Mesenchymal stem cell (in vitro differentiated cells and primary cell): ENCODE measurements at regions not wholly inside any gene's neighbourhood (a gene's known extent, or its start where the extent isn't known, plus 50 kb on each side); places are given as distances from the start of the nearest gene placed in this dataset.

Experiments
- DNase-seq: peaks from one replicate; pipeline ENCODE4 v3.0.0-alpha.2; 2013
- H2AFZ ChIP-seq: one replicate; pipeline ENCODE4 v1.6.1; 2013; ENCODE audit warnings: low read depth, mild to moderate bottlenecking, control low read depth, inconsistent platforms, low read length, moderate library complexity
- H2AK5ac ChIP-seq: 2 replicates; pipeline ENCODE4 v1.6.1; 2013; ENCODE audit warnings: low read length, moderate library complexity, mild to moderate bottlenecking, inconsistent platforms; ENCODE audit not compliant: severe bottlenecking
- H2BK120ac ChIP-seq: one replicate; pipeline ENCODE4 v1.6.1; 2013; ENCODE audit warnings: low read depth, mild to moderate bottlenecking, inconsistent platforms, low read length, moderate library complexity
- H2BK12ac ChIP-seq, 2 experiments: one replicate each; pipeline ENCODE4 v1.6.1; 2013; ENCODE audit warnings: inconsistent platforms in 2 of 2, low read length in 2 of 2, mild to moderate bottlenecking in 2 of 2, moderate library complexity in 2 of 2, control low read depth in 1 of 2
- H2BK15ac ChIP-seq: one replicate; pipeline ENCODE4 v1.6.1; 2013; ENCODE audit warnings: mild to moderate bottlenecking, low read depth, inconsistent platforms; ENCODE audit not compliant: poor library complexity, severe bottlenecking
- H2BK5ac ChIP-seq: 2 replicates; pipeline ENCODE4 v1.6.1; 2013; ENCODE audit warnings: low read depth, mild to moderate bottlenecking, low read length, control low read depth, inconsistent platforms; ENCODE audit not compliant: poor library complexity, severe bottlenecking
- H3K14ac ChIP-seq, 2 experiments: one replicate each; pipeline ENCODE4 v1.6.1; 2013; ENCODE audit warnings: inconsistent platforms in 2 of 2, low read length in 2 of 2, control low read depth in 1 of 2, mild to moderate bottlenecking in 1 of 2, moderate library complexity in 1 of 2
- H3K18ac ChIP-seq, 2 experiments: one replicate each; pipeline ENCODE4 v1.6.1; 2013; ENCODE audit warnings: inconsistent platforms in 2 of 2, low read length in 2 of 2, control low read depth in 1 of 2, low read depth in 1 of 2, mild to moderate bottlenecking in 1 of 2
- H3K23ac ChIP-seq, 2 experiments: one replicate each; pipeline ENCODE4 v1.6.1; 2013; ENCODE audit warnings: inconsistent platforms in 2 of 2, low read length in 2 of 2, mild to moderate bottlenecking in 2 of 2, moderate library complexity in 2 of 2, control low read depth in 1 of 2
- H3K27ac ChIP-seq: 2 replicates; pipeline ENCODE4 v1.5.1; 2013; ENCODE audit warnings: mild to moderate bottlenecking, moderate library complexity, low read length, control low read depth, inconsistent platforms; ENCODE audit not compliant: poor library complexity, severe bottlenecking
- H3K27me3 ChIP-seq, 2 experiments: 2 replicates each; pipeline versions ENCODE4 v1.6.1 to v1.7.0; 2013; ENCODE audit warnings: low read length in 2 of 2, mild to moderate bottlenecking in 2 of 2, moderate library complexity in 2 of 2, control low read depth in 1 of 2, inconsistent platforms in 1 of 2; ENCODE audit not compliant: control insufficient read depth in 1 of 2, insufficient read depth in 1 of 2
- H3K36me3 ChIP-seq, 2 experiments: 2 replicates each; pipeline versions ENCODE4 v1.6.1 to v1.7.0; 2013; ENCODE audit warnings: low read length in 2 of 2, control low read depth in 1 of 2, inconsistent platforms in 1 of 2, low read depth in 1 of 2, mild to moderate bottlenecking in 1 of 2; ENCODE audit not compliant: insufficient read depth in 2 of 2, control insufficient read depth in 1 of 2
- H3K4ac ChIP-seq, 2 experiments: one replicate each; pipeline ENCODE4 v1.6.1; 2013; ENCODE audit warnings: inconsistent platforms in 2 of 2, low read length in 2 of 2, mild to moderate bottlenecking in 2 of 2, moderate library complexity in 2 of 2, control low read depth in 1 of 2, low read depth in 1 of 2
- H3K4me1 ChIP-seq: 2 replicates; pipeline ENCODE4 v1.6.1; 2013; ENCODE audit warnings: low read depth, low read length, control low read depth; ENCODE audit not compliant: control insufficient read depth, insufficient read depth
- H3K4me2 ChIP-seq: 2 replicates; pipeline ENCODE4 v1.6.1; 2013; ENCODE audit warnings: low read length, mild to moderate bottlenecking, inconsistent platforms; ENCODE audit not compliant: poor library complexity, severe bottlenecking
- H3K4me3 ChIP-seq, 2 experiments: 2 replicates each; pipeline versions ENCODE4 v1.5.1 to v1.7.0; 2013; ENCODE audit warnings: low read length in 2 of 2, mild to moderate bottlenecking in 2 of 2, control low read depth in 1 of 2, low read depth in 1 of 2; ENCODE audit not compliant: insufficient read depth in 1 of 2
- H3K79me1 ChIP-seq: replicated peaks from 2 replicates; pipeline ENCODE4 v1.6.1; 2013; ENCODE audit warnings: mild to moderate bottlenecking, control low read depth, low read length, inconsistent platforms; ENCODE audit not compliant: poor library complexity, severe bottlenecking
- H3K9ac ChIP-seq: 2 replicates; pipeline ENCODE4 v1.7.0; 2013; ENCODE audit warnings: mild to moderate bottlenecking, low read length, moderate library complexity
- H3K9me3 ChIP-seq: 2 replicates; pipeline ENCODE4 v1.7.0; 2013; ENCODE audit warnings: mild to moderate bottlenecking, low read length; ENCODE audit not compliant: control insufficient read depth
- H4K8ac ChIP-seq: one replicate; pipeline ENCODE4 v1.6.1; 2013; ENCODE audit warnings: inconsistent platforms, mild to moderate bottlenecking, low read length, moderate library complexity
- H4K91ac ChIP-seq: one replicate; pipeline ENCODE4 v1.6.1; 2013; ENCODE audit warnings: mild to moderate bottlenecking, low read length, inconsistent platforms
- WGBS: methylation state at CpG from one replicate; pipeline ENCODE4 v1.1.7; 2013; ENCODE audit warnings: mixed read lengths; 5-methylcytosine and 5-hydroxymethylcytosine counted together

DNA sequence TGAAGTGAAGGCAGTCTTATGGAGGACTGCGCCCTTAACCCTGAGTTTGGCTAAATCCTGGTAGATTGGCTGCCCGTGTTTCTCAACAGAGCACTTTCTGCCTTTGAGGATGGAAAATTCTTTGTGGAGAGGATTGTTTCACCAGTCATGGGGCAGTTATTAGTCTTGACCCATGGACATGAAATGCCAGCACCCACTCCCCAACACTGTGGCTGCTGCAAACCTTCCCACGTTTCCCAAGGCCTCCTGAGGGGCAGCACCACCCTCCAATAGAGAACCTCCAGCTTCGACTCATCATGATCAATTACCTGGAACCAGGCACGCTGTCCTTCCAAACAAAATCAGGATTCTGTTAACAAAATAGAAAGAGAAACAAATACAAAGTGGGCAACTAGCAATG lies 117.8 kb downstream of the PXDC1 start:
- Histone ChIP-seq H3K36me3 (no peaks in the 10 kb centered on the region), H3K4ac (no peak overlapping the region), H3K9me3 (peaks cover 1% of the 10 kb centered on the region), H2AFZ (no peak overlapping the region), H2BK12ac (no peak overlapping the region), H4K91ac (no peak overlapping the region), H2BK120ac (no peak overlapping the region), H3K4me2 (no peak overlapping the region), H3K4me1 (peaks cover 11% of the 10 kb centered on the region), H3K27me3 (peaks cover 0 to 3% of the 10 kb centered on the region in 2 experiments), H3K23ac (no peak overlapping the region), H2BK15ac (no peak overlapping the region), H3K14ac (no peak overlapping the region), H3K4me3 (no peak overlapping the region), H3K27ac (no peak overlapping the region), H3K18ac (no peak overlapping the region), H3K79me1 (no peaks in the 10 kb centered on the region), H3K9ac (no peak overlapping the region), H4K8ac (no peak overlapping the region), H2BK5ac (no peak overlapping the region), H2AK5ac (no peak overlapping the region)
- DNase-seq, result no peak
- WGBS, result 89% methylated on average over 5 of the region's 5 CpGs

DNA sequence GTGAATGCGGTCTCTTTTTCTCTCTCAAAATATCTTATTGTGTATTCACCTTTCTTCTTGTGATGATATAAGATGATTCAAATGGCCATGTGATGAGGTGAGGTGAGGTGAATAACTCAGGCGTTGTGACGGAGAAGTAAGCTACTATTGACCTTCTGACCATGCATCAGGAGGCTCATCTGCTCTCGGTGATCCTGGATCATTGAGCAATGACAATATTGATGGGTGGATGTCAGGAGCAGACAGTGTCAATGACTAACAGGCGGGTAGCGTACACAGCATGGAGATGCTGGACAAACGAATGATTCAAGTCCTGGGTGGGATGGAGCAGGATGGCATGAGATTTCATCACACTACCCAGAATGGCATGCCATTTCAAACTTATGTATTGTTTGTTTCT lies 119.6 kb downstream of the PXDC1 start:
- Histone ChIP-seq H4K8ac (no peak overlapping the region), H2AK5ac (no peak overlapping the region), H3K79me1 (no peaks in the 10 kb centered on the region), H2BK120ac (no peak overlapping the region), H3K23ac (no peak overlapping the region), H2BK5ac (no peak overlapping the region), H3K27ac (no peak overlapping the region), H3K9ac (no peak overlapping the region), H3K4ac (no peak overlapping the region), H3K4me1 (peaks cover 11% of the 10 kb centered on the region), H4K91ac (no peak overlapping the region), H3K4me2 (no peak overlapping the region), H3K36me3 (no peaks in the 10 kb centered on the region), H3K18ac (no peak overlapping the region), H2AFZ (no peak overlapping the region), H3K4me3 (no peak overlapping the region), H2BK15ac (no peak overlapping the region), H3K14ac (peak overlapping the region in 1 of 2 experiments; percentile 4), H2BK12ac (no peak overlapping the region), H3K27me3 (peaks cover 8 to 12% of the 10 kb centered on the region in 2 experiments), H3K9me3 (no peaks in the 10 kb centered on the region)
- 95% methylated on average over 6 of the region's 7 CpGs for WGBS
- no peak for DNase-seq

DNA sequence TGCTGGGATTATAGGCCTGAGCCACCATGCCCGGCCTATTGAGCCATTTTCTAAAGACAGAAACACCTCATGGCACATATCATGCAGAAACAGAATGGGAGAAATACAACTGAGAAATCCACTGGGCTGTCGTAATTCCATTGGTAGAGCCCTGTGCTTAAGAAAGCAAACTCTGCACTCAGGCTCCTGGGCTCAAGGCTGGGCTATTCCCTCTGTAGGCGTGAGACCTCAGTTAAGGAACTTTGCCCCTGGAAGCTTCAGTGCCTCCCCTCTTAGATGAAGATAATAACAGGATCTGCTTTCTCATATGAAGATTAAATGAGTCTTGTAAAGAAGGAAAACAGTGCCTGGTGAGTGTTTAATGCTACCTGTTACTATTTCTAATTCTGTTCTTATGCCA lies 120.3 kb downstream of the PXDC1 start:
- no peak overlapping the region for H3K4ac ChIP-seq
- H3K27ac ChIP-seq, result no peak overlapping the region
- H2BK12ac ChIP-seq, result no peak overlapping the region
- no peak overlapping the region for H3K23ac ChIP-seq
- H3K4me3 ChIP-seq, result no peak overlapping the region
- H4K91ac ChIP-seq, result no peak overlapping the region
- no peak overlapping the region for H2AK5ac ChIP-seq
- no peak overlapping the region for H2AFZ ChIP-seq
- H2BK5ac ChIP-seq, result no peak overlapping the region
- H3K4me2 ChIP-seq, result no peak overlapping the region
- peaks cover 9% of the 10 kb centered on the region for H3K4me1 ChIP-seq
- no peak for DNase-seq
- H3K14ac ChIP-seq, result no peak overlapping the region
- H3K9me3 ChIP-seq, result no peaks in the 10 kb centered on the region
- H3K79me1 ChIP-seq, result no peaks in the 10 kb centered on the region
- H3K27me3 ChIP-seq, result peaks cover 8 to 12% of the 10 kb centered on the region in 2 experiments
- no peak overlapping the region for H3K18ac ChIP-seq
- H4K8ac ChIP-seq, result no peak overlapping the region
- no peak overlapping the region for H2BK120ac ChIP-seq
- no peak overlapping the region for H3K9ac ChIP-seq
- WGBS, result 100% methylated on average over 3 of the region's 3 CpGs
- H3K36me3 ChIP-seq, result no peaks in the 10 kb centered on the region
- H2BK15ac ChIP-seq, result no peak overlapping the region

DNA sequence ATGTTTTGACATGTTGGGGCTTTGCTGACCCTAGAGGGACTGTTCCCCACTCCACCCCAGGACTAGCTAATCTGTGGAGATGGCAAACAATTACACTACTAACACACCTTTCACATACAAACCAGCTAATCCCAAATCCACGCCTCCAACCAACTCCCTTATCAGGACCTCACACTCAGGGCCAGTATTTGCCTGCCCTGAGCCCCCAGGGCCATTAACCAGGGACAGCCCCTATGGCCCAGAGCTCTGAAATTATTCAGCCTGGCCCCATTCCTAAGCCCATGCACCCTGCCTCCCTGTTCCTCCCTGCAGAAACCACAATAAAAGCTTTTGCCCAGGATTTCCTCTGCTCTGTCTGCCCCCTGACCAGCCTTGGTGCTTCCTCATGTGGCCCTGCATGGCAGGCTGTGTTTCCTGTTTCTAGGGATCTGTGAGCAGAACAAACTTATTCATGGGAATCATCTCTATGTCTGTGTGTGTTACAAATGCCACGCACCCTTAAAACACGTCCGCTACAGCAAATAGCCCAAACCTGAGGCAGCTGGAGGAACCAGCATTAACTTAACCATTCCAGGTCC lies 121.2 kb downstream of the PXDC1 start:
- Histone ChIP-seq H2BK120ac (no peak overlapping the region), H3K4me3 (no peak overlapping the region), H3K4ac (no peak overlapping the region), H4K91ac (no peak overlapping the region), H3K27ac (no peak overlapping the region), H3K9me3 (no peaks in the 10 kb centered on the region), H2AFZ (no peak overlapping the region), H3K23ac (no peak overlapping the region), H3K9ac (no peak overlapping the region), H3K79me1 (no peaks in the 10 kb centered on the region), H4K8ac (no peak overlapping the region), H3K14ac (no peak overlapping the region), H3K36me3 (no peaks in the 10 kb centered on the region), H2BK5ac (no peak overlapping the region), H3K18ac (no peak overlapping the region), H2AK5ac (no peak overlapping the region), H3K27me3 (peaks cover 14 to 18% of the 10 kb centered on the region in 2 experiments), H3K4me1 (peaks cover 1% of the 10 kb centered on the region), H3K4me2 (no peak overlapping the region), H2BK12ac (no peak overlapping the region), H2BK15ac (no peak overlapping the region)
- DNase-seq, result no peak
- WGBS, result 96% methylated on average over 4 of the region's 4 CpGs
